Lower lobe of right lung (tissue), 2 donors: ENCODE measurements at regions not wholly inside any gene's neighbourhood (a gene's known extent, or its start where the extent isn't known, plus 50 kb on each side); places are given as distances from the start of the nearest gene placed in this dataset.

ENCODE experiments used
- ATAC-seq, 2 donors: fragments of 200-7000 bp; cut with Tn5 transposase; one replicate each; pipeline ENCODE4 v1.9.1; 2020 to 2022; ENCODE audit warnings: mild to moderate bottlenecking in 2 of 2, moderate library complexity in 2 of 2
- DNase-seq: peaks from one replicate; pipeline ENCODE4 v3.0.0-alpha.2; 2020
- H3K27ac ChIP-seq: fragments of 200-600 bp; one replicate; pipeline ENCODE4 v1.8.0; 2022
- H3K27me3 ChIP-seq: fragments of 200-600 bp; one replicate; pipeline ENCODE4 v1.8.0; 2022; ENCODE audit warnings: low read depth
- H3K36me3 ChIP-seq: fragments of 200-600 bp; one replicate; pipeline ENCODE4 v1.8.0; 2022; ENCODE audit warnings: mild to moderate bottlenecking
- H3K4me1 ChIP-seq: fragments of 200-600 bp; one replicate; pipeline ENCODE4 v1.8.0; 2022
- H3K4me3 ChIP-seq: fragments of 200-600 bp; one replicate; pipeline ENCODE4 v1.8.0; 2022; ENCODE audit warnings: mild to moderate bottlenecking
- H3K9me3 ChIP-seq: fragments of 200-600 bp; one replicate; pipeline ENCODE4 v1.8.0; 2022
- intact Hi-C: fragments of 100-400 bp; cut with DNase I; formaldehyde crosslinking; loops from one replicate; pipeline ENCODE4 v1.11.0; 2022
- TF ChIP-seq, protein P1 (sequence below): fragments of 200-600 bp; IDR thresholded peaks from one replicate; pipeline ENCODE4 v1.8.0; 2022; ENCODE audit warnings: antibody characterized with exemption, mild to moderate bottlenecking
- donor health status: DM: no; HTN: yes; CAD: no; lungs with severe emphysema.

DNA sequence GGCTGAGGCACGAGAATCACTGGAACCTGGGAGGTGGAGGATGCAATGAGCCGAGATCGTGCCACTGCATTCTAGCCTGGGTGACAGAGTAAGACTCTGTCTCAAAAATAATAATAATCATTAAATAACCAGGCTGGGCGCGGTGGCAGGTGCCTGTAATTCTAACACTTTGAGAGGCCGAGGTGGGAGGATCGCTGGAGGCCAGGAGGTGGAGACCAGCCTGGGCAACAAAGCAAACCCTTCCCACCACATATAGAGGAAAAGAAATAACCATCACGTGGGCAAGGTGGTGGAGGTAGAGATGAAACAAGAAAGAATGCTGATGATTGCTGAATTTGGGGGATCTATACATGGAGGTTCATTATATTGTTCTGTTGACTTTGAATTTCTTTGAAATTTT is 63.4 kb upstream of the PIM1 start:
- Histone ChIP-seq H3K9me3 (no peaks in the 10 kb centered on the region), H3K4me1 (peaks cover 37% of the 10 kb centered on the region), H3K27ac (no peak overlapping the region), H3K36me3 (no peaks in the 10 kb centered on the region), H3K27me3 (no peaks in the 10 kb centered on the region), H3K4me3 (no peak overlapping the region)
- DNase-seq (no peak), ATAC-seq (no peak)
- intact Hi-C loops, result no loop called here
- TF ChIP-seq, protein P1, sequence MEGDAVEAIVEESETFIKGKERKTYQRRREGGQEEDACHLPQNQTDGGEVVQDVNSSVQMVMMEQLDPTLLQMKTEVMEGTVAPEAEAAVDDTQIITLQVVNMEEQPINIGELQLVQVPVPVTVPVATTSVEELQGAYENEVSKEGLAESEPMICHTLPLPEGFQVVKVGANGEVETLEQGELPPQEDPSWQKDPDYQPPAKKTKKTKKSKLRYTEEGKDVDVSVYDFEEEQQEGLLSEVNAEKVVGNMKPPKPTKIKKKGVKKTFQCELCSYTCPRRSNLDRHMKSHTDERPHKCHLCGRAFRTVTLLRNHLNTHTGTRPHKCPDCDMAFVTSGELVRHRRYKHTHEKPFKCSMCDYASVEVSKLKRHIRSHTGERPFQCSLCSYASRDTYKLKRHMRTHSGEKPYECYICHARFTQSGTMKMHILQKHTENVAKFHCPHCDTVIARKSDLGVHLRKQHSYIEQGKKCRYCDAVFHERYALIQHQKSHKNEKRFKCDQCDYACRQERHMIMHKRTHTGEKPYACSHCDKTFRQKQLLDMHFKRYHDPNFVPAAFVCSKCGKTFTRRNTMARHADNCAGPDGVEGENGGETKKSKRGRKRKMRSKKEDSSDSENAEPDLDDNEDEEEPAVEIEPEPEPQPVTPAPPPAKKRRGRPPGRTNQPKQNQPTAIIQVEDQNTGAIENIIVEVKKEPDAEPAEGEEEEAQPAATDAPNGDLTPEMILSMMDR, result no peak

- H3K9me3 ChIP-seq, result no peaks in the 10 kb centered on the region
- no peak overlapping the region for H3K4me3 ChIP-seq
- ATAC-seq, result no peak
- no peak for DNase-seq
- intact Hi-C loops, result no loop called here
- TF ChIP-seq, protein P1, result no peak
- no peaks in the 10 kb centered on the region for H3K36me3 ChIP-seq
- H3K27ac ChIP-seq, result no peak overlapping the region
- H3K27me3 ChIP-seq, result no peaks in the 10 kb centered on the region
- H3K4me1 ChIP-seq, result peaks cover 32% of the 10 kb centered on the region
Observed at GRCh38 chr6:37106982-37107491, 62.9 kb upstream of the PIM1 start.

DNA sequence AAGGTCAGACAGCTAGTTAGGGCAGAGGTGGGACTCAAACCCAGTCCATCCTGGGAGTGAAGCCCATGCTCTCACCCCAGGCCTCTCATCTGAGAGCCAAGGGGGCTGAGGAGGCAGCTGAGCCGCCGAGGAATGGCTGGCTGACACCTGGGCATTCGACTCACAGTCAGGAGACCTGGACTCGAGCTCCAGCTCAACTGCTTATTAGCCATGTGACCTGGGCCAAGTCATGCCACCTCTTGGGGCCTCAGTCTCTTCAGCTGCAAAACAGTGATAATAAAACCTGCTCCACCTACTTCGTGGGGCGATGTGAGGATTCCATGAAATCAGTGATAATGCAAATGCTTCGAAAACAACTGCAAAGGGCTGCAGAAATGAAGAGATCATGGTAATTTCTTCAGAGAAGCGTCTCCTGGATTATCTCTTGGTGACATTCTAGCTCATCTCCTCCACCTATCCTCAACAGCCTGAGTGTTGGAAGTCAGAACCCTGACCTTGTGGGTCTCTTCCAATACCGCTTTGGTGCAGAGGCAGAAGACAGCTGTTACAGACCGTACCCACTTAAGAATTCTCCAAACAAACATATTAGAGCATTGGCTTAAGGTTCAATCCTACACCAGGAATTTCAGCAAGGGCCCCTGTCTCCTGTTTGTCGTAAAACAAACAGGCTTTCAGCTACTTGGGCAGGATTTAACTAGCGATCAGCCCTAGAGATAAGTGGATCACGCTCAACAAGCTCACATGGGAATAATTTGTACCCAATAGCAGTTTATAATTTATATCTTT is 60.0 kb upstream of the PIM1 start:
- no peaks in the 10 kb centered on the region for H3K36me3 ChIP-seq
- no peak overlapping the region for H3K4me3 ChIP-seq
- no peaks in the 10 kb centered on the region for H3K9me3 ChIP-seq
- ATAC-seq (peak in 1 of 2 donors; percentile 63), DNase-seq (no peak)
- TF ChIP-seq, protein P1, result no peak
- no peaks in the 10 kb centered on the region for H3K27me3 ChIP-seq
- no peak overlapping the region for H3K27ac ChIP-seq
- intact Hi-C loops, result no loop called here
- peaks cover 8% of the 10 kb centered on the region for H3K4me1 ChIP-seq

DNA sequence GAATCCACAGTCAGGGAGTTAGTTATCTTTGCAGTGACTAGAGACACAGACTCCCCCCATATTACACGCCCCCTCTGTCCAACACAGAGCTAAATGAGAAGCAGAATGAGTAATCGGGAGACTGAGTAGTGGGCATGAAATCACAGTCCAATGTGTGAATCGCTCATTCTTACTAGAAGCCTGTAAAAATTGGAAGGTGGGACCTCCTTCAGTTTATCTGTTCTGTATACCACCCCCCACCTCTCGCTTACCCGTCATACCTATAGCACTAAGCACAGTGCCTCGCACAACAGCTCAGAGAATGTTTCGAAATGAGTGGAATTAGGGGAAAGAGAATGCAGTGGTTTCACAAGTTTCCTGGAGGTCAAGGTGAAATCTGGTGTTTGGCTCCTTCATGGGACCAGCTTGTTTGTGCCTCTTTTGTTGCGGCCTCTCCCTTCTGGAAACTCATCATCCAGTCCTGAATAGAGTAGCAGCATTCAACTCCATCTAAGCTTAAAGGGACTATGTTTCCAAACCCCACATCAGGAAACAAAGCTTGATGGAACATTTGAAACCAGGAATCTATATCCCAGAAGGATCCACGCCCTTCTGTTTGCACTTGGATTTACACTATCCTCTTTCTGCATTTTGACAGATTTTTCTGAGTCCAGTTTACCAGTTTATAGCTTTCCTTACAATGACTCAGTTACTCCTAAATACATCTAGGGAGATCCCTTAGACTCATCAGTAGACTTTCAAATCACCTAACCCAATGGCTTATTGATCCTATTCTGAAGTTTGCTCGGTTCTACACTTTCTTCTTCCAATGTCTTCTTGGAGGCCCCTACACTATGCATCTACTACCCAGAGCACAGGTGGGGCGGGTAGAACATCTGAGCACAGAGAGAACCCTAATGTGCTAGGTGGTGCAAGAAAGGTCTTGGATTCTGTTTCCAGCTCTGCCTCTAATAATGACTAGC is 59.2 kb upstream of the PIM1 start:
- H3K9me3 ChIP-seq, result no peaks in the 10 kb centered on the region
- no peak overlapping the region for H3K4me3 ChIP-seq
- ATAC-seq (peak in 1 of 2 donors; percentile 11), DNase-seq (no peak)
- no peaks in the 10 kb centered on the region for H3K36me3 ChIP-seq
- TF ChIP-seq, protein P1, result no peak
- H3K4me1 ChIP-seq, result peaks cover 4% of the 10 kb centered on the region
- H3K27ac ChIP-seq, result no peak overlapping the region
- H3K27me3 ChIP-seq, result no peaks in the 10 kb centered on the region
- intact Hi-C loops, result no loop called here

DNA sequence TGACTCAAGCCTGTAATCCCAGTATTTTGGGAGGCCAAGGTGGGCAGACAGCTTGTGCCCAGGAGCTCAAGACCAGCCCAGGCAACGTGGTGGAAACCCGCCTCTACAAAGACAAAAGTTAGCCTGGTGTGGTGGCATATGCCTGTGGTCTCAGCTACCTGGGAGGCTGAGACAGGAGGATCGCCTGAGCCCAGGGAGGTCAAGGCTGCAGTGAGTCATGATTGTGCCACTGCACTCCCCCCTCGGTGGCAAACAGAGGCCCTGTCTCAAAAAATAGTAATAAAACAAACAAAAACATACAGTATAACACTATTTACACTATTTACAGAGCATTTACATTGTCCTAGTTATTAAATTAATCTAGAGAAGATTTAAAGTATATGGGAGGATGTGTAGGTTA is 56.0 kb upstream of the PIM1 start:
- Histone ChIP-seq H3K27ac (no peak overlapping the region), H3K4me3 (no peak overlapping the region), H3K9me3 (no peaks in the 10 kb centered on the region), H3K4me1 (peaks cover 4% of the 10 kb centered on the region), H3K36me3 (no peaks in the 10 kb centered on the region), H3K27me3 (no peaks in the 10 kb centered on the region)
- TF ChIP-seq, protein P1, result no peak
- no peak for DNase-seq
- intact Hi-C loops, result no loop called here
- no peak for ATAC-seq
